HG02938 (cell line): ENCODE measurements at regions not wholly inside any gene's neighbourhood (a gene's known extent, or its start where the extent isn't known, plus 50 kb on each side); places are given as distances from the start of the nearest gene placed in this dataset.

Source experiments
- ATAC-seq: cut with Tn5 transposase; IDR thresholded peaks from one replicate; pipeline ENCODE4 v1.9.1; 2021; ENCODE audit warnings: mild to moderate bottlenecking, moderate library complexity; ENCODE audit not compliant: unreplicated experiment

DNA sequence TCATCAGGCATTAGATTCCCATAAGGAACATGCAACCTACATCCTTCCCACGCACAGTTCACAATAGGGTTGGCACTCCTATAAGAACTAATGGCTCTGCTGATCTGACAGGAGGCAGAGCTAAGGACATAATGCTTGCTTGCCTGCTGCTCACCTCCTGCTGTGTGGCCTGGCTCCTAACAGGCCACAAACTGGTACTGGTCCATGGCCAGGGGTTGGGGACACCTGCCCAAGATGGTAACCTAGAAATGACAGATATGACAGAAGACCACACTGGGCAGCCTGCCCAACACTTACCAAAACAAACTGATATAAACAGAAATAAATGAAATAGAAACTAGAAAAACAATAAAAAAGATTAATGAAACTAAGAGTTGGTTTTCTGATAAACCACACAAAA is 325.6 kb downstream of the SEC23A start:
- ATAC-seq = no peak

DNA sequence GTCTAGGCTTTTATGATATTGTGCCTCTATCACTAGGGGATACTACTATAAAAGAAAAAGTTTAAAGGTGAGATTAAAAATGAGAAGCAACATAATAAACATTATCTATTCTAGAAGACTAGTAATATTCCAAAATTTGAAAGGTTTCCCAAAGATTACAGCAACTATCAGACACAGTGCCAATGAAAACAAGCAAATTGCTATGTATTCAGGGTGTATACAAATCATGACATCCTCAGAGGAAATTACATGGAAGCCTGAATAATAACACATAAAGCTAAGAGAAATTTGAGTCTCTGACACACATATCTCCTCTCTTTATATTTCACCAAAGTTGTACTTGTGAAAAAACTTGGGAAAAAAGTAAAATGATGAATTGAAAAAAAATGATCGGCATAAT is 327.0 kb downstream of the SEC23A start:
- ATAC-seq = no peak

DNA sequence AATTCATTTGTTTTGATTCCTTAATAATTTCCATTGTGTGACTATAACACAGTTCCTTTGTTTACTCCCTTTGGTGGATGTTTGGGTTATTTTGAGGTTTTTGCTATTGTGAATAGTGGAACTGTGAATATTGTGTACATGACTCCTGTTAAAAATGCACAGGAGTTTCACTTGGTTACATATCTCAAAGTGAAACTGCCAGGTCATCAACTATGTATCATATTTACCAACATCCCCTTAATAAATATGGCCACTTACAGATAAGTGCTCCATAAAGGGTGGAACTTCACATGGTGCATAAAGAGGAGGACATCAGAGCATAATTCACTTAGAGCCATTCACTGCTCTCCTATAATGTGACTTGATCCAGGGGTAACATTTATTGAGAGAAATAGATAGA is 328.9 kb downstream of the SEC23A start:
- no peak for ATAC-seq

DNA sequence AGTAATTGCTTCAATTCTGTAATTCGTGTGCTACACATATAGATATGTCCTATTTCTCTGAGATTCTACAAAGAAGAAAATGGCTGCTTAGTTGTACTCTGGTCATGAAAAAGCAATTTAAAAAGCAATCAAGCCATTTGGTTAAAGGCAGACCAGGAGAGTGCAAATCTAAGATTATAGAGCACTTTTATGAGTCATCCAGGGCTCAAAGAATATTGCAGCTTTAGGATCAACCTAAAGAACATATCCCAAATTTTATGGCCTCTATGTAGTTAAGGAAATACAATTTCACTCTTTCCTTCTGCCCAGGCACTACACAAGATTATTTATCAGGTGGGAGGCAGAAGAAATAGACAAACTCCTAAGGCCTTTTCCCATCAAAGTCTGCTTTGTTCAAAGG is 332.8 kb downstream of the SEC23A start:
- ATAC-seq = no peak

DNA sequence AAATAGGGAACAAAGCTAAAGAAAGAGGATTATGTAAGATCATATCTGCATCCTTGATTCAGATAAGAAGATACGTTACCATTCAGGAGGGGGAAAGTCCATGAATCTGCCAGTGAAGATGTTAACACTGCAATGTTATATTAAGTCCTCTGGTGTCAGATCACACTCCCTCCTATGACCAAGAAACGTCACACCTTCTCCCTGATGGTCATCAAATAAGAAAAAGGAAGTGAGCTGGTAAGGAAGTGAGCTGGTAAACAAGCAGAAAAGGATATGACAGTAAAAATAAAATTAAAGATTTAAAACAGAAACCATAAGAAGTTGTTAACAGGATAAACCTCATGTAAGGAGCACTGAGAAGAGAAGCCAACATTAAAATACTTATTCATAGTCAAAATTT is 340.2 kb downstream of the SEC23A start:
- ATAC-seq = no peak

DNA sequence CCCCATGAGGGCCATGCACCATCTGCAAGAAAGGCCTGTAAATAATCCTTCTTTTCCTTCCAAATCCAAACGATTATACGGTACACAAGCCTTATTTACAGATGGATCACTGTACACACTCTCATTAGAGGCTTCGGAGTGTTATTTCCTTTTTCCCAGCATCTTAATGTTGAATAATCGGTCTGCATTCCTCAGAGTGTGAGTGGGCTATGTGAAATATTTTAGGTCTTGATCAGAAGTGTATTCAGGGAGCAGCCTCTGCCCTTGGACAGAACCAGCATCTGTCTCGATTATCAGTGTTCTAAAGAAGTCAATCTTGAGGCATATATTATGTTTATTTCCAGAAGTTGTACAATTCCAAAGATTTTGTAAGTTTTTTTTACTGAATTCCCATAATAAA is 340.6 kb downstream of the SEC23A start:
- ATAC-seq = no peak

DNA sequence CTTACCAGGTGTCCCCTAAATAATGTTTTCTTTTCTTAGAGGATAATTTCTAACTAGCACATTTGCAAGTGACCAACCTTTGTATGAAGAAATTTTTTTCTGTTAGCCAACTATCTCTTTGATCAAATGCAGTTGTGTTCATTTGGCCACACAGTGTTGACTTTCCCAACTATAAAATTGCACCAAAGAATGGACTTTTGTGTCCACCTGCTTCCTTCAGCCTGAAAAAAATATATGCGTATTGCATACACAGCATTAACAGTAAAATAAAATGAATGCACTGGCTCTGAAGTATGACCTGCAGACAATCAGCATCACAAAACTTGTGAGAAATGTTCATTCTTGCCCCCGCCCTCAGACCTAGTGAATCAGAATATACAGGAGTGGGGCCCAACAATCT is 342.0 kb downstream of the SEC23A start:
- no peak for ATAC-seq

DNA sequence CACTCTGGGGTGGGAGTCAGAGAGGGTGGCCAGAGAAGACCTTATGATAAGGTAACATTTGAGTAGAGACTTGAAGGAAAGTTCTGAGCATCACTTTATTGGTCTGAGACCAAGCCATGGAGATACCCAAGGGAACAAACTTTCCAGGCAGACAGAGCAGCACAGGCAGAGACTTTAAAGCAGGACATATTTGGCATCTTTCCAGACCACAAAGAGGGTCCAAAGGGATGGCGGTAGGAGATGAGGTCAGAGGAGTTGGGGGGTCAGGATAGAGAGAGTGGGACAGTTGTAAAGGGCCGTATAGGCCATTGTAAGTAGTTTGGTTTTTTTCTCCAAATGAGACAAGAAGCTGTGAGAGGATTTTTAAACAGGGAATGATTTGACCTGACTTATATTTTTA is 344.4 kb downstream of the SEC23A start:
- ATAC-seq = no peak

DNA sequence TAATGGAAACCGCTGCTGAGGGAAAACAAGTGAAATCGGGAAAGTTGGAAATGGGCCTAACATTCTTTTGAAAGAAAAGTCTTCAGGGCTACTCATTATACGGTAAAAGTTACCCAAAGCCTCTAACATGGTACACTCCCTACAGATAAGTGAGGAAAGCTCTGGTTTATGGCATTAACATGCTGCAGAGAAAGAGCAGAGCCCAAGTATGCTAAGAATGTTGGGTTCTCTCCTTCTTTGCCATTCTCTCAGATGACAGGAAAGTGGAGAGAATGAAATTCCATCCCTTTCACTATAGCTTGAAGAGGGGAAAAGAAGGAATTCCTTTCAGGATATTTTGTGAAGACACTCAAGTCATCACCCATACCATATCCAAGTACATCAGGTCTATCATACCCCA is 348.0 kb downstream of the SEC23A start:
- no peak for ATAC-seq

DNA sequence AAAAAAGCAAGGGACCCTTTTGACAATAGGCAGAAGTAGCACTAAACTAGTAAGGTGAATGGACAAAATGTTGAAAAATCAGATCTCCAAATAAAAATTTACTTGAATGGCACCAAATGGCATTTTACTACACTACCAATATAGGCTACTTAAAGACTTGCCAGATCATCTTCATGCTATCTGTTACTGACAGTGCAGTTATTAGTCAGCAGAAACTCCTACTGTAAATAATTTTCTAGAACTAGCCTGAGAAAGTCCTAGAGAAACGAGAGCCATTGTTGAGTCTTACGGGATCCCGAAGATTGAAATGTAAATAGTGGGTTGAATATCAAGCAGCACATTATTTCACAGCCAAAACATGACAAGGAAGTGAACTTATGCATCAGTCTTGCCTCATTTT is 350.3 kb downstream of the SEC23A start:
- no peak for ATAC-seq

DNA sequence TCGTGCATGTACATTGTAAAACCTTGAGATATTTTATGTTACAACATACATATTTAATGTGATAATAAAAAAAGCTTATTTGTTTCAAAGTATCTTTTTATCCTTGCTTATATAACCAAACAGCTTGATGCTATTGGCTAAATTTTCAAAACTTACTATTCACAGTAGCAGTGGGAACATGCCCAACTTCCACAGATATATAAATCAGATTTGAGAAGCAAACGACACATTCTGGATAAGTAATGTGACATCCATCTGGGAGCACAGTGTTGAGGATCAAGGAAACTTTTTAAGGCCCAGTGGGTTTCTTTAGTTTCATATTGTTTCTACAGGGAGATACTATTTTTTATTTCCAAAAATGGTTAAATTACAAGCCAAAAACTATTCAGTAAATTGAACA is 350.7 kb downstream of the SEC23A start:
- ATAC-seq = no peak

DNA sequence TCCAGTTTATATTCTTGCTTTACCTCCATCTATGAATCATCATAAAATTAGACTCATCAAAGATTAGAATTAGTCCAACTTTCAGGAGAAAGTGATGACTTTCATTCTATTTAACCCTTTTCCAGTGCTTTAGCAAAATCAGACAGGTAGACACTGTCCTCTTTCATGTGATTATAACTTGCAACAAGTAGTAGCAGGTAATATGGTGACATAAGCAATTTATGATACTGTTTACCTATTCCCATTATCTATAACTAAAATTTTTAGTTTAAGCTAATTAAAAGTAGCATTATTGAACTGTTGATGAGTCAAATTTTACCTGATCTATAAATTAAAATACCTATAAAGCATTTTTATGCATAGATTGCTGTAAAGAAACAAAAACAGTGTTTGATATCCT is 351.6 kb downstream of the SEC23A start:
- no peak for ATAC-seq

DNA sequence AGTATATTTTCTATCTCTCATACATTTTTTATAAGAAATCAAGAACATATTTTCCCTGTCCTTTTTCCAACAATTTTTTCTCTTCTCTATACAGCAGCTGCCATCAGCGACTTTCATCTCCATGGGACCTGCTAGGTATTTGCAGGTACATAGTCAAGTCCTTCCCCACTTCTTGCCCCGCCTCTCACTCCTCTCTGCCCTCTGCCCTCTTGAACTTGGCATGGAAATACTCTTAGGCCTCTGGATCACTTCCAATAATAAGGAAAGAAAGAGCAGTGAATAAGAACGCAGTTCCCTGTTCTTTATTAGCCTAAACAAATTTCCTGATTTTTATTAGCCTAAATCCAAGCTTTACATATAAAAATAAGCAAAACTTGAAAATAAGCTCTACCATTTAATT is 353.1 kb downstream of the SEC23A start:
- ATAC-seq = no peak

DNA sequence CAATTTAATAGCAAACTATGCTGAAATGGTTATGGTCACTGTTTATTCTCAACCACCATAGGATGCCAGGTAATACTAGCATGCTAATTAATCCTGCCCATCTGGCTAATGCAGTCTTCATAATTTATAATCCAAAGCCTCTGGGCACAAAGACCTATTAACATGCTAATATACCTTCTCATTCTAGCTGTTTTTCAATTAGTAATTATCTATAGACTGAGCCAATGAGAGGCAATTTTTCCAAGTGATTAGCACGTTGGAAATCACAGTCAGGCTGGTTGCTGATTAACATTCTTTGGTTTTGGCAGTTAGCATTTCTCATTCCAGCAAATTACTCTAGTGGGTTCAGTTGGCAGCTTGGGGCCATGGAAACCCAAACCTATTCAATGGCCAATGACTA is 357.2 kb downstream of the SEC23A start:
- no peak for ATAC-seq

DNA sequence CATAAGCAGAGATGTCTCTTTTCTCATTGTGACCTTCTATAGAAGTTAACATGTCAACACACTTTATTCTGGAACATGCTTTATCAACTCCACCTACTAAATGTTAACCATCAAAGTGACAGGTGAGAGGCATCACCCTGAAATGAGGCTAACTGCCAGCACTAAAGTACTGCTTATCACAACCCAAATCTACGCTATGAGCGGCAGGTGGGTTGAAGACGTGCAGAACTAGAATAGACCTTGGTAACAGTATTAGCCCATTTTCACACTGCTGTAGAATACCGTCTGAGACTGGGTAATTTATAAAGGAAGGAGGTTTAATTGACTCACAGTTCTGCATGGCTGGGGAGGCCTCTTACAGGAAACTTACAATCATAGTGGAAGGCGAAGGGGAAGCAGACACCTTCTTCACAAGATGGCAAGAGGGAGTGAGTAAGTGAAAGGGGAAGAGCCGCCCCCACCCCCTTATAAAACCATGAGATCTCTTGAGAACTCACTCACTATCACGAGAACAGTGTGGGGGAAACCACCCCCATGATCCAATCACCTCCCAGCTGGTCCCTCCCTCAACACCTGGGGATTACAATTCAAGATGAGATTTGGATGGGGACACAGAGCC is 359.0 kb downstream of the SEC23A start:
- no peak for ATAC-seq

DNA sequence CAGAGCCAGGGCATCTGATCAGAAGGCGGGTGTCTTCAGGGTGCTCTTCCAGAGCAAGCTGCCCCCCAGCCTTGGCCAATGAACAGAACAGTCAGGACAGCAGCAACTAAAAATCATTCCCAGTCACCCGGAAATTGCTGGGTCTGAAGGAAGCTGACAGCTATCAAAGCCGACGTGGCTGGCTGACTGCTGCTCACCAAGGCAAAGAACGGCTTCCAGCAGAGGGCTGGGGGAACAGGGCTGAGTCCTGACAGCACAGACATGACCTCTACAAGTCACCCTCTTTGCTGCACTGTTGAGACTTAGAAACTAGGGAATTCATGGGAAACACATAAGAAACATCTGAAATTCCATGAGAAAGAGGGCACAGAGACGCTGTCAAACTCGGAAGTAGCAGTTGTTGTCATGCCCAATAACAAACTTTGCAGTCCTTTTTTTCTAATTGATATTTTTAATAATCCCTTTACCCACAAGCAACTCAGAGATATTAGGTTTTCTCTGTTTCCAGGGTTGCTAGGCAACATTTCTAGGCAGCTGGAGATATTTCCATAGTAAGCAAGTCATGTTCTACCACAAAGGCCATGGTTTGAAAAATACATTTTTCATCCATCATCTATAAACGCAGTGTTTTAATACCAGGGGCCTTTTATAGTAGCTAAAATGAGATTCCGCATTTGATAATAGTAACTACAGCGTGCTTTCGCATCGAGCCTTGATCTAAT is 365.2 kb downstream of the SEC23A start:
- ATAC-seq = no peak

DNA sequence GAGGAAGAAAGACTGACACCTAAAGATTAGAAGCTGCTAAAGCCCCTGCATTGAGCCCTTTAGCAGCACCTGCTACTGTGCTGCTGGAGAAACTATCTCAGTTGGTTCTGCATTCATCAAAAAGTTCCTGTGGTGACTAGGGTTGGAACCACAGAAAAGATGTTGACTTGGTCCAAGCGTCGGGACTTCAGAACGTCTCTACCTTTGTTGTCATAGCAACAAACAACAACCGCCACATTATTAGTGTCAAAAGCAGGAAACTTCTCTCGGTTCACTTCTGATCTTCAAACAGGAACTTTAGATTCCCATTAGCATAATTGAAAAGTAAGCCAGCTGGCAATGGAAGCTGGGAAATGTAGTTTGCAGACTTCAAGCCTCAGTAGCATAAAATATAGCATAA is 368.0 kb downstream of the SEC23A start:
- no peak for ATAC-seq

DNA sequence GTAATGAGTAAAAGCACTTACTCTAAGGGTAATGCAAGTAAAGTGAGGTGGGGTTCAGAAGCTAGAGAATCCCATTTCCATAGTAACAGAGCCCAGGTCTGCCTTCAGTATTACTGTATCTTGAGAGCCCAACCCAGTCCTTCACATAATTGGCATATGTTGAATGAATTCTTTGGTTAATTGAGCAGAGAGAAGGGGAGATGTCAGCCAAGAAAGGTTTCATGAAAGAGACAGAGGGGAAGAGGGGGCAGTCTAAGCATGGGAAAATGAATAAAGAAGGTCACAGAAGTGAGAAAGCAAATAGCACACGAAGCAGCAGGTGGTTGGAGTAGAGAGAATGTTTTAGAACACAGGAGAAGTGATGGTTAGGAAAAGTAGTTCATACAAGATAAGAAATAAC is 371.1 kb downstream of the SEC23A start:
- no peak for ATAC-seq

DNA sequence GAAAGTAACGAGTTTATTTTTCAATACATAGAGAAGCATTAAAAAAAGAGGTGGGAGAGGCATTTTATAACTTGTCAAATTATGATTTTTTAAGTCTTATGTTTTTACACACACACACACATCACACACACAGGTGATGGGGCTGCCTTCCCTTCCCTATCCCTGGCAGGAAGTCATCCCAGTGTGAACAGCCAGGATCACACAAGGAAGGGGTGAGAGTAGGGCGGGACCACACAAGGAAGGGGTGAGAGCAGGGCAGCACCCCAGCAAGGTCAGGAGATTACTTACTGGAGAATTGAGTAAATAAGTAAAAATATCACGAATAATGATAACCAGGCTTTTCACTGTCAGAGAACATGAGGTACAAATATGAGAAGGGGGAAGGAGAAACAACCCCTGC is 372.6 kb downstream of the SEC23A start:
- ATAC-seq = no peak

DNA sequence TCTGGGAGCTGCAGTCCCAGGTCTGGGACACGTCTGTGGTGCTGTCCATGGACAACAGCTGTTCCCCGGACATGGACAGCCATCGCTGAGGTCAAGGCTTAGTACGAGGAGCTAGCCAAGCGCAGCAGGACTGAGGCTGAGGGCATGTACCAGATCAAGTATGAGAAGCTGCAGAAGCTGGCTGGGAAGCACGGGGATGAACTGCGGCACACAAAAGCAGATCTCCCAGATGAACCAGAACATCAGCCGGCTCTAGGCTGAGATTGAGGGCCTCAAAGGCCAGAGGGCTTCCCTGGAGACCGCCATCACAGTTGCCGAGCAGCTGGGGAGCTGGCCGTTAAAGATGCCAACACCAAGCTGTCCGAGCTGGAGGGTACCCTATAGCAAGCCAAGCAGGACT is 375.3 kb downstream of the SEC23A start:
- ATAC-seq = no peak

DNA sequence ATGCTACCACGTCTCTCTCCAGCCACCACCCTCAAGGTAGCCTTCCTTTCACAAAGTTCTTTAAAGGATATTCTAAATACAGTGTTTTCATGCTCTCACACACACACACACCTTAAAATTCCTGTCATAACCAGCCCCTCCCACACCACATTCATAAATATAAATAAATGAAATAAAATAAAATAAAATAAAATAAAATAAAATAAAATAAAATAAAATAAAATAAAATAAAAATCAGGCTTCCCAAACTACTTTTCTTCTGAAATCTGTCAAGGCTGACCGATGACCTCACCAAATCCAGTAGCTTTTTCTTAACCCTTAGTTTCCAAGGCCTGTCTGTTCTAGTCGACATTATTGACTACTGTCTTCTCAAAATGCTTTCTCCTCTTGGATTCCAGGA is 378.4 kb downstream of the SEC23A start:
- ATAC-seq = no peak

DNA sequence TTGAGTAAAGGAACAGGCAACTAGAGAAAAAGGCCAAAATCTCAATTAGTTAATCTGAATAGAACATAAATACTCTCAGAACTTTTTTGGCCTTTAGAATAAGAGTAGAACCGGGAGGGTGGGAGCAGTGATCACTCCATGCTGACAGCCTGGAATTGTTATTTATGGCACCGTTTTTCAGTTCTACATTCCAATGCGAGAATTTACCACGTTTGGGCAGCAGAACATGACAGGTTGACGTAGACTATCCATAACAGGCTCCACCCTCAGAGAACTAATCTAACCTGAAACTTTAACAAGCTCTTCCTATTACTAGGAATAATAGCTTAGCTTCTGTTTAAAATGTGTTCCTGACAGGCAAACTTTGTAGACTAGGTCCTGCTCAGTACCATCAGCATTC is 379.1 kb downstream of the SEC23A start:
- no peak for ATAC-seq

DNA sequence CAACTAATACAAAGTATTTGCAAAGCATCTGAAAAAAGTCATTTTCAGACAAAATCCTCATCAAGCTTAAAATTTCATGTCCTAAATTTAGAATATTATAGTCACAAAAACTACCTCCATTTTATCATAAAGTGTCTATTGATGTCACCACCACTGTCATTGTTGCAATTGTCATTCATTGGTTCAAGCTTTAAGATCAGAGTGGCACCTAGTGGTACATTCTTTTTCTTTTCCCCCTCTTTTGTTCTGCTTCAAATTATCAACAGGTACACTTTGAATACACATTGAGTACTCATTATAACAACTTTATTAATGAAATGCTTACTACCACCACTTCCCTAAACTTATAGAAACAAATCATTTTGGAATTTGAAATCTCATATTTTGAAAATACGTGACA is 379.8 kb downstream of the SEC23A start:
- no peak for ATAC-seq
